DND-41 (cell line): ENCODE measurements at regions not wholly inside any gene's neighbourhood (a gene's known extent, or its start where the extent isn't known, plus 50 kb on each side); places are given as distances from the start of the nearest gene placed in this dataset.

Experiments
- ATAC-seq: fragments of 200-7000 bp; cut with Tn5 transposase; 3 replicates; pipeline ENCODE4 v1.9.1; 2021; ENCODE audit warnings: low read depth; ENCODE audit not compliant: insufficient read depth
- DNase-seq: peaks from one replicate; pipeline ENCODE4 v3.0.0-alpha.2; 2020
- H2AFZ ChIP-seq: 2 replicates; pipeline ENCODE4 v1.6.0; 2012; ENCODE audit warnings: low read depth, low read length
- H3K27ac ChIP-seq: 2 replicates; pipeline ENCODE4 v1.5.1; 2012; ENCODE audit warnings: low read length, inconsistent platforms
- H3K27me3 ChIP-seq: fragments of 200-600 bp; sonication (generic); 2 replicates; pipeline ENCODE4 v1.6.0; 2012; ENCODE audit warnings: low read length, mild to moderate bottlenecking, inconsistent platforms; ENCODE audit not compliant: insufficient read depth, poor library complexity
- H3K36me3 ChIP-seq: 2 replicates; pipeline ENCODE4 v1.5.1; 2012; ENCODE audit warnings: low read length, inconsistent platforms; ENCODE audit not compliant: insufficient read depth
- H3K4me1 ChIP-seq: 2 replicates; pipeline ENCODE4 v1.5.1; 2012; ENCODE audit warnings: mild to moderate bottlenecking, low read length; ENCODE audit not compliant: insufficient read depth
- H3K4me2 ChIP-seq: 2 replicates; pipeline ENCODE4 v1.6.0; 2012; ENCODE audit warnings: mild to moderate bottlenecking, moderate library complexity, low read length, inconsistent platforms; ENCODE audit not compliant: insufficient read depth
- H3K4me3 ChIP-seq, 2 experiments: fragments of 200-600 bp in 1 of 2; shearing (Covaris generic) in 1 of 2; 2 replicates each; pipeline ENCODE4 v1.5.1; 2012 to 2016; ENCODE audit warnings: inconsistent platforms in 2 of 2, low read length in 2 of 2, mild to moderate bottlenecking in 2 of 2, low read depth in 1 of 2, moderate library complexity in 1 of 2
- H3K79me2 ChIP-seq: 2 replicates; pipeline ENCODE4 v1.6.0; 2012; ENCODE audit warnings: low read length, inconsistent platforms; ENCODE audit not compliant: insufficient read depth
- H3K9ac ChIP-seq: 2 replicates; pipeline ENCODE4 v1.6.0; 2012; ENCODE audit warnings: low read depth, mild to moderate bottlenecking, inconsistent platforms, low read length, moderate library complexity
- H3K9me3 ChIP-seq: 2 replicates; pipeline ENCODE4 v1.5.1; 2012; ENCODE audit warnings: low read length, moderate library complexity, mild to moderate bottlenecking, inconsistent platforms; ENCODE audit not compliant: insufficient read depth, severe bottlenecking
- H4K20me1 ChIP-seq: 2 replicates; pipeline ENCODE4 v1.6.0; 2012; ENCODE audit warnings: low read length; ENCODE audit not compliant: insufficient read depth
- EZH2 ChIP-seq: IDR thresholded peaks from 3 replicates; pipeline ENCODE4 v1.6.1; 2012; ENCODE audit warnings: borderline replicate concordance, low read depth, mild to moderate bottlenecking, moderate library complexity, low read length, inconsistent platforms; ENCODE audit not compliant: severe bottlenecking
- TF ChIP-seq, protein P1 (sequence below): IDR thresholded peaks from 2 replicates; pipeline ENCODE4 v1.5.1; 2012; ENCODE audit warnings: borderline replicate concordance, low read length, moderate library complexity, mild to moderate bottlenecking; ENCODE audit not compliant: poor library complexity, severe bottlenecking; ENCODE audit errors: extremely low read depth

DNA sequence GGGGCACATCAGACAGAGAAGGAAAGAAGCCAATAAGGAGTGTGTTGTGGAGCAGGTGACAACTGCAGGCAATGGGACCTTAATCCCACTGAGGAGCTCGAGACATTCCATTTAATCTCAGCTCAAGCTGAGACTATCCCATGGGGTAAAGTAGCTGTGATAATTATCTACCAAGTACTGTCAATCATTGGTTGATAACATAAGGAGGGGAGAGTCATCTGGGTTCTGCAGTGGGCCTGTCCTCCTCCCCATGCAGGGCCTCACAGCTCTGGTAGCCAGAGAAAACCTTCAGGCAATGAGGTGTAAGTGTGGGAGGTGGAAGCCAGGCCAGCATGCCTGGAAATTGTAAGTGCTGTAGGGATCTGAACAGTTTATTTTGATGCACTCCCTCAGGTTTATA lies 375.0 kb upstream of the ARID1B start:
- TF ChIP-seq, protein P1, sequence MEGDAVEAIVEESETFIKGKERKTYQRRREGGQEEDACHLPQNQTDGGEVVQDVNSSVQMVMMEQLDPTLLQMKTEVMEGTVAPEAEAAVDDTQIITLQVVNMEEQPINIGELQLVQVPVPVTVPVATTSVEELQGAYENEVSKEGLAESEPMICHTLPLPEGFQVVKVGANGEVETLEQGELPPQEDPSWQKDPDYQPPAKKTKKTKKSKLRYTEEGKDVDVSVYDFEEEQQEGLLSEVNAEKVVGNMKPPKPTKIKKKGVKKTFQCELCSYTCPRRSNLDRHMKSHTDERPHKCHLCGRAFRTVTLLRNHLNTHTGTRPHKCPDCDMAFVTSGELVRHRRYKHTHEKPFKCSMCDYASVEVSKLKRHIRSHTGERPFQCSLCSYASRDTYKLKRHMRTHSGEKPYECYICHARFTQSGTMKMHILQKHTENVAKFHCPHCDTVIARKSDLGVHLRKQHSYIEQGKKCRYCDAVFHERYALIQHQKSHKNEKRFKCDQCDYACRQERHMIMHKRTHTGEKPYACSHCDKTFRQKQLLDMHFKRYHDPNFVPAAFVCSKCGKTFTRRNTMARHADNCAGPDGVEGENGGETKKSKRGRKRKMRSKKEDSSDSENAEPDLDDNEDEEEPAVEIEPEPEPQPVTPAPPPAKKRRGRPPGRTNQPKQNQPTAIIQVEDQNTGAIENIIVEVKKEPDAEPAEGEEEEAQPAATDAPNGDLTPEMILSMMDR, result no peak
- TF ChIP-seq EZH2, result no peak
- no peak for ATAC-seq
- DNase-seq, result no peak

DNA sequence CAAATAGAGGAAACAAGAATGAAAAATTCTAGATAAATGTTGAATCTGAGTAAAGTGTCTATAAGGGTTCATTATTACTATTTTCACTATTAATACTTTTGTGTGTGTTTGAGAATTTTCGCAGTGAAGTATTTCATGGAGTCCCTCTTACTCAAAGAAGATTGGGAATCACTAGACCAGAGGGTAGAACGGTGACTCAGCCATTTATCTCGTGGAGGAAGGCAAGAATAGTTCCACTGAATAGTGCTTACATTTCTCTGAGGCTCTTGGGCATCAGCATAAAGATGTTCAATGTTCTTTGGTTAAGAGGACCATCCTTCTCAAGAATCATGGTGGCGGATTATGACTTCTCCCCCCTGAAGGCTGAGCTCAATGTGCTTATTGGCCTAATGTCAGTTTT lies 376.7 kb upstream of the ARID1B start:
- H3K9me3 ChIP-seq, result no peaks in the 10 kb centered on the region
- ATAC-seq (no peak), DNase-seq (no peak)
- no peak overlapping the region for H3K4me3 ChIP-seq
- no peak overlapping the region for H3K27ac ChIP-seq
- no peak overlapping the region for H3K9ac ChIP-seq
- no peak overlapping the region for H3K4me2 ChIP-seq
- H3K79me2 ChIP-seq, result no peaks in the 10 kb centered on the region
- H3K27me3 ChIP-seq, result peaks cover 4% of the 10 kb centered on the region
- TF ChIP-seq, protein P1, result no peak
- TF ChIP-seq EZH2, result no peak
- H2AFZ ChIP-seq, result no peak overlapping the region
- no peaks in the 10 kb centered on the region for H4K20me1 ChIP-seq
- H3K36me3 ChIP-seq, result no peaks in the 10 kb centered on the region
- H3K4me1 ChIP-seq, result no peaks in the 10 kb centered on the region

More for the DNA sequence above, 375.0 kb upstream of the ARID1B start:
- H3K27ac ChIP-seq, result no peak overlapping the region
- no peak overlapping the region for H3K4me2 ChIP-seq
- H3K27me3 ChIP-seq, result no peaks in the 10 kb centered on the region
- no peaks in the 10 kb centered on the region for H3K36me3 ChIP-seq
- no peaks in the 10 kb centered on the region for H4K20me1 ChIP-seq
- no peaks in the 10 kb centered on the region for H3K79me2 ChIP-seq
- H3K4me1 ChIP-seq, result no peaks in the 10 kb centered on the region
- no peaks in the 10 kb centered on the region for H3K9me3 ChIP-seq
- H3K4me3 ChIP-seq, result no peak overlapping the region
- no peak overlapping the region for H2AFZ ChIP-seq
- no peak overlapping the region for H3K9ac ChIP-seq

DNA sequence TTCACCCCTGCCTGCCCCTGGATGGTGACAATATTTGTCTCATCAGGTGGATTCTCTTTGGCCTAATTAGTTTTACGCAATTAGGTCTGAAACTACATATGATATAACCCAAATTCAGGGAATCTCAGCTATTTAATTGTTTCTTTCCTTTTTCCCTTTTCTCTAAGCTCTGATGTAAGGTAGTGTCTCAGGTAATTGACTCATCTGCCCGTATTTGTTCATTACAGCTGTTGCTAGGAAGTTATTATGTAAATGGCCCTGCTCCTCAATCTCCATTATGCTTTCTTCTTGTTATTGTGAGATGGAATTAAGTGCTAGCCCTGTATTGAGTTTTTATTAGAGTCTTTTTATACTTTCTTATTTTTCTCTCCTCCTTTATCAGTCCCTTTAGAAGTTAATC lies 378.2 kb upstream of the ARID1B start:
- Histone ChIP-seq H4K20me1 (no peaks in the 10 kb centered on the region), H2AFZ (no peak overlapping the region), H3K4me2 (no peak overlapping the region), H3K4me1 (no peaks in the 10 kb centered on the region), H3K79me2 (no peaks in the 10 kb centered on the region), H3K9me3 (no peaks in the 10 kb centered on the region), H3K36me3 (no peaks in the 10 kb centered on the region), H3K4me3 (no peak overlapping the region), H3K27ac (no peak overlapping the region), H3K27me3 (peaks cover 4% of the 10 kb centered on the region), H3K9ac (no peak overlapping the region)
- DNase-seq (no peak), ATAC-seq (no peak)
- TF ChIP-seq, protein P1, result no peak

DNA sequence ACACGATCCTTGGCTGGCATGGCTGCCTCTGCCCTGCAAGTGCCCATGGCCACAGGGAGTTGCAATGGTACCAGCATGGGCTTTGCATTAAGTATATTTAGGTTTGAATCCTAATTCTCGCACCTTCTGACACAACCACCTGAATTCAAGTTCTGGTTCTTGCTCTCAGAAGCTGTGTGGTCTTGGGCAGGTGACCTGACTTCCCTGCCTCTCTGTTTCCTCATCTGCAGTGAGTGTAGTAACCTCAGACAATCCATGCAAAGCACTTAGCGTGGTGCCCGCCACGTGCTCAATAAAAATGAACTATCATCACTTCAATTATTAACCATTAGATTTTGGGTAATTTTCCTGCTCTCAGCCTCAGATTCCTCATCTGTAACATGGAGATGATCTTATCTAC lies 378.8 kb upstream of the ARID1B start:
- Histone ChIP-seq H2AFZ (no peak overlapping the region), H3K36me3 (no peaks in the 10 kb centered on the region), H3K9me3 (no peaks in the 10 kb centered on the region), H3K79me2 (no peaks in the 10 kb centered on the region), H3K4me1 (no peaks in the 10 kb centered on the region), H3K4me2 (no peak overlapping the region), H3K4me3 (no peak overlapping the region), H3K27me3 (peaks cover 4% of the 10 kb centered on the region), H4K20me1 (no peaks in the 10 kb centered on the region), H3K9ac (no peak overlapping the region), H3K27ac (no peak overlapping the region)
- no peak for ATAC-seq
- DNase-seq, result no peak
- TF ChIP-seq EZH2, result no peak
- TF ChIP-seq, protein P1, result no peak
